Left kidney (tissue), 1 donor: ENCODE measurements at regions not wholly inside any gene's neighbourhood (a gene's known extent, or its start where the extent isn't known, plus 50 kb on each side); places are given as distances from the start of the nearest gene placed in this dataset.

ENCODE experiments used
- DNase-seq: peaks from one replicate; pipeline ENCODE4 v3.0.0-alpha.2; 2013

- DNase-seq, result no peak
Measured at GRCh38 chr6:43948527-43949485, 178.4 kb downstream of the MRPL14 start.

DNA sequence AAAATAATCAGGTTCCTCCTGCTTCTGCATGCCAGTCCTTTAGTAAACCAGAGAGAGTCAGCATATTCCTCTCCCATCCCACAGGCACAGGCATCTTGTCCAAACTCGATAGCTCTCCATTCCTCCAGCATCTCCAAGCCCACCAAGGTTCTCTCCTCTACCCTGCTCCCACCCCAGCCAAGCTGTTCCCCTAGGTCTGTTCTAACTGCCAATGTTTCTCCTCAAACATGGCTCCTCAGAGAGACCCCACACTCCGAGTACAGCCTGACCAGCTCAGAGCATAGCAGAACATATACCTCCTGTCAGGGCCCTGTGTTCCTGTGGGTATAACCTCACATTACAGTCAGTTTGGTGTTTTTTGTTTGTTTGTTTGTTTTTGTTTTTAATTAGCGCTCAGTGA lies 177.8 kb downstream of the VEGFA start:
- DNase-seq, result no peak

DNA sequence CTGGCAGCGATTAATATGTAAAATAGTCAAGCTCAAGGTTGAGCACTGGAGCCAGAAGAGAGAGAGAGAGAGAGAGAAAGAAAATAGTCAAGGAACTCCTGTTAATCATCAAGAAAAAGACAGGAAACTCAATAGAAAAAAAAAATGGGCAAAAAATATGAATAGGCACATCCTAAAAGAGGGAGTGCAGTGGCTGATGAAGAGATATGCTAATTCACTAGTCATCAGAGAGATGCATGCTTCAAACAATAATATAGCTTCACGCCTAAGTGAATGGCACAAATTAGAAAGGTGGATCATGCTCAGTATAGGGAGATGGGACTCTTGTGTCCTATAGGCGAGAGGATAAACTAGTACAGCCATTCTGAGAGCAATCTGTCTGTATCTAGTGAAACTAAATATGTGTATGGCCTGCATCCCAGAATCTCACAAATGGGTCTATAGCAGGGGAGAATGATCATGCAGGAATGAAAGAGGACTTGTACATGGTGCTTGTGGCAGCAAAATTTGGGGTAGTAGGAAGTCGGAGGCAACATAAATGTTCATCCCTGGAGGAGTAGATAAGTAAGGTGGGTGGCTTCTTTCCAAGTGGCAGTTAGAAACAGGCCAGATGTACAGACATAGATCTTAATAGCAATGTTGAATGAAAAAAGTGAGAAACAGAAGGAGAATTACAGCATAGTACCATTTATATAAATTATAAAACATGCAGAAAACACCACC lies 176.8 kb downstream of the VEGFA start:
- DNase-seq, result no peak

GRCh38 chr6:43945768-43946080 lies 175.7 kb downstream of the VEGFA start:
- no peak for DNase-seq

DNA sequence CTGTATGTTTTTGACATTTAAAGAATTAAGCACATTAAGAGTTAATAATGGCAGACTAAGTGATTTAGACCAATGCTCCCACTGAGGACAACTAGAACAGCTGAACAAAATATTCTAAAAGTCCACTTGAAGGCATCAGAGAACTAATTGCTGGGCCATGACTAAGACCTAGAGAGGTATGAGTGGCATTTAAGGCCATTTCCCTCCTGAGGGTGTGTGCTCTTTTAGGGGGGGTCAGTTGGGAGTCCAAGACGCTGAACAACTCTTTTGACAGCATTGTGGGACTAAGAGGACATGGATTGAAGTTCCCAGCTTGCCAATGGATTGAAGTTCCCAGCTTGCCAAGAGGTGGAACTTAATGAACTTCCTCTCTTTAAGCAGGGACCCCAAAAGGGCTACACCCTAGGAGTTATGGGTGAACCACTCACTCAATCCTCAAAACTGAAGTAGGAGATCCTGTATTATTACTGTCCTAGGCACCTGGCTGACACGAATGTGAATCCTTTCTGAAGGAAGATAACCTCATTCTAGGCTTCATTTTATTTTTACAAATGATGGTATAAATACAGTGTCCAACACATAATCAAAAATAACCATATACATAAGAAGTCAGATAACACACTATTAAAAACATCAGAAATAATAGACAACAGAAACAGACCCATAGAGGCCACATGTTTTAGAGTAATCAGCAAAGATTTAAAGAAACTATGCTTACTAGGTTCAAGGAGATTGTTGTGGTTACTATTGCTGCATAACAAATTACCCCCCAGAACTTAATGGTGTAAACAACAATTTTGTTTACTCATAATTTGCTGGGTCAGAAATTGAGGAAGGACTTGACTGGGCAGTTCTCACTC lies 175.1 kb downstream of the VEGFA start:
- DNase-seq, result no peak

- DNase-seq, result no peak
Measured at GRCh38 chr6:43943781-43944250, 173.8 kb downstream of the VEGFA start.

DNA sequence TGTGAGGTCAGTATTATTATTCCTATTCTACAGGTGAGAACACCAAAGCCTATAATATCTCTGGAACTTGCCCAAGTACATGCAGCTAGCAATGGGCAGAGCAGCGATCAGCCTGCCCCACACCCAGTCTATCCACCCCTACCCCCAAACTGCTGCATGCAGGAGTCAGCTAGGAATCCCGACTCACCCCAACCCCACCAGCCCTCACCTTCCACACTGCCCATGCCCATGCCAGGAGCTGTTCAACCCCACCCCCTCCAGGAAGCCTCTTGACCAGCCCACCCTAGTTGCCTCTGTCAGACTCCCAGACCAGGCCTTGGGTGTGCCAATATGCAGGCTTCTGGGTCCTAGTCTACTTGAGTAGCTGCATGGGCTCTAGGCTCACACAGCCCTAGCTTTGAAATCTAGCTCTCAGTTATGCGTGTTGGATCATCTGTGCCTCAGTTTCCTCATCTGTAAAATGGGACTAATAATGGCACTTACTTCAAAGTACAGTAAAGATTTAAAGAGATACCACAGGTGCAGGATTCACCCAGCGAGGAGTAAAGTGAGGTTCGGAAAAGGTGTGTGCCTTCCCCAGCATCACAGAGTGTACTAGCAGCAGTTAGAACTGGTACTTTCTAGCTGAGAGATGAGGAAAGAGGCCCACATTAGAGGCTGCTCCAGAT lies 173.2 kb downstream of the VEGFA start:
- DNase-seq, result no peak

DNA sequence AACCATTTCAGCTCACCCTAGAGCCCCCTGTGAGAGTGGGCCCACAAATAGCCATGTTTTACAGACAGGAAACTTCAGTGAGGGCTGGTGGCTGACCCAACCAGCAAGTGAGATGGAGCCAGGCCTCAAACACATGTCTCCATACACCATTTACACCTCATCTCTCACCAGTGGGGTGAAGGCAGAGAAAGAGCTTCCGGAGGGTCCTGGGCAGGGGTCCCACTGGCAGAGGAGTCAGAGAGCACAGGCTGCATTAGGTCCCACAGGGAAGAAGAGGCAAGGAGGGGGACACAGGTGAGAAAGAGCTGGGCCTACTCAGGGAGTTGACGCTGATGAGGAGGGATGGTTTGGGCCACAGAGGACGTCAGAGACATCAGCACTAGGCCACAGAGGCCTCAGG lies 172.6 kb downstream of the VEGFA start:
- DNase-seq, result no peak

DNA sequence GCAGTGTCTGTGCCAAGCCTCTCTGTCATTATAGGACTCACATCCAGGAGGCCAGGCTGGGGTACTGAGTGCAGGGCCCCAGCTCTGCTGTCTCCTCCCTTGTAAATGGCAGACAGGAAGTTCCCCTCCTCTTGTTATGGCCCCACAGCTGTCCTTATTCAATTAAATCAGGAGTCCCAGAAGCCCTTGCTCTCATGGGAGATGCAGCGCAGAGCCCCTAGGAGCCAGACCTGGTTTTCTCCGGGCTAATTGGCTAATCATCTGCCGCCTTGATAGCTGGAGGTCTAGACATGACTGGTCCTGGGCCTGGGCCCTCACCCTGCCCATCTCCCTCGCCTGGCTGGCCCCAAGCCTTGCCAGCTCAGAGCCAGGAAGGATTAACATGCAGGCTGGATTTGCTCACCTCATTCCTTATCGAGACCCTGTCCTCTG lies 172.0 kb downstream of the VEGFA start:
- no peak for DNase-seq

GRCh38 chr6:43941174-43941573 lies 171.2 kb downstream of the VEGFA start:
- DNase-seq, result no peak

- DNase-seq, result no peak
Measured at GRCh38 chr6:43940393-43941087, 170.5 kb downstream of the VEGFA start.

GRCh38 chr6:43940071-43940392 lies 170.0 kb downstream of the VEGFA start:
- DNase-seq, result no peak

- no peak for DNase-seq
Measured at GRCh38 chr6:43939281-43940070, 169.5 kb downstream of the VEGFA start.

- DNase-seq, result no peak
Measured at GRCh38 chr6:43938178-43939105, 168.4 kb downstream of the VEGFA start.

DNA sequence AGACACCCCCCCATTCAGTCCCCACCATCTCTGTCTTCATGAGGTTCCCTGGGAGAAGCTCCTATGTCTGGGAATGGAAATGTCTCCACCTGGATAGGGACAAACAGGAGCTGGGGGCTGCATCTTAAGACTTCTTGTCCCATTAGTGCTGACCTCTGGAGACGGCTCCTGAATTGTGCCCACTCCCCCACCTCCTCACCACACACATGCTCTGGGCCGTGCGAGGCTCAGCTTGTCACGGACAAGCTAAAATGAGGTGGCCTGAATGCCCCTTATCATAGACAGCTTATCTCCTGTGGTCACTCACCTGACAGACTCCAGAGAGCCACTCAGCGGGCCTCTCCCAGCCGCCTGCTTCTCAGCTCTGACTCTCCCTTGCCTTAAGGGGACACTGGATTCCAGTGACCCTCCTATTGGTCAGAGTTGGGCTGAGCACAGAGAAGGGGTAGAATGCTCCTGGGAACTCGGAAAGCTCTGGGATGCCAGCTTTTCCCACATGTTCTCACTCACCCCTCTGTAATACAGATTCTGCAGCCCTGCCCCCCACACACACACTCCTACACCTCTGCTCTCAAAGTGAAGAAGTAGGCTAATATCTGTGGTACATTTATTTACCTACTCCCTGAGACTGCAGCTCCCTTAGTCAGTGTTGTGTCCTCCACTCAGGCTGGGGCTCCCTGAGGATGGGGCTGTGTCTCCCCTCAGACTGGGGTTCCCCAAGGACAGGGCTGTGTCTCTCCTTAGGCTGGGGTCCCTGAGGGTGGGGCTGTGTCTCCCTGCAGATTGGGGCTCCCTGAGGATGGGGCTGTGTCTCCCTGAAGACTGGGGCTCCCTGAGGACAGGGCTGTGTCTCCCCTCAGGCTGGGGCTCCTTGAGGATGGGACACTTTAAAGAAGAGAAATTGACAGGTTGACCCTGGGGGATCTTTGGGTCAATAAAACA lies 167.5 kb downstream of the VEGFA start:
- no peak for DNase-seq

DNA sequence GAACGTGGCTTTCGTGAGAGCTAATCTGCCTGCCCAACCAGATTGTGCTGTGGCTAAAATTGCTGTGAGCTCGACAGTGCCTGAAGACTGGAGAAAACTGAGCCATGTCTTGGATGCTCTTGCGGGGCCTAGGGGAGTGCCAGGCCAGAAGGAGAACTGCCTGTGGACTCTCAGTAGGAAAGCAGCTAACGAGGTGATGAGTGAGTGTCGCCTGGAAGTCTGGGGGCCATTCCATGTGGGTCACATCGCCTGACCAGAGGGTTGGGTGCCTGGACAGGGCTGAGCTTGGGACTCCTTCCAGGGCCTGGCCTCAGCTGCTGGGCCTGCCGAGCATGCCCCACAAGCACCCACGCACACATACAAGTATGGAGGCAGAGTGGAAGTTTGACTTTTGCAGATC lies 166.5 kb downstream of the VEGFA start:
- no peak for DNase-seq

DNA sequence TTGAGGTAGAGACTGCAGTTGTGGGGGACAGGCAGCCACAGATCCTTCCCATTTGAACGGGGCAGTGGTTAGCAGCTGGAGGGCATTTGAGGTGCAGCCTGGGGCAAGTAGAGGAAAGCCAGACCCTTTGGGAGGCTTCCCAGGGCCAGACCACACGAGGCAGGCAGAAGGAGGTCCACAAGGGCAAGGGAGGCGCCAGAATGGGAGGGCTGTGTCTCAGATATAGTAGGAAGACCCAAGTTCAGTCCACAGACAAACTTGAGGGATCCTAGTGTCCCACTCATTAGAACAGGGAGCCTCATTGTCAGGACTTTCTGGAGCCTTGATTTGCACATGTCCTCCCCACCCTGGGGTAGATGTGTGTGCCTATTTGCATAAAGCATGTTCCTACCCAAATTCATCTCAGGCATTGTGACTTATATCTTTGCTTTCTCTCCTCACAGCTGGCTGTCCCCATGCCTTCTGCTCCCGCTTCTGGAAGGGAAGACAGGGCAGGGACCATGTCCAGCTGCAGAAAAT lies 166.0 kb downstream of the VEGFA start:
- DNase-seq, result no peak
